NT2/D1 (cell line): ENCODE measurements at regions not wholly inside any gene's neighbourhood (a gene's known extent, or its start where the extent isn't known, plus 50 kb on each side); places are given as distances from the start of the nearest gene placed in this dataset.
"Not testable (repeated sequence)": the region's sequence is repeated elsewhere in the genome, so short reads cannot be mapped to it uniquely, and the experiment has no call there.

Experiments
- DNase-seq: peaks from one replicate; pipeline ENCODE4 v3.0.0-alpha.2; 2011; ENCODE audit warnings: low read depth, low spot score
- H3K27me3 ChIP-seq: 2 replicates; pipeline ENCODE4 v1.6.0; 2011; ENCODE audit warnings: mild to moderate bottlenecking; ENCODE audit not compliant: insufficient read length, insufficient read depth
- H3K36me3 ChIP-seq: 2 replicates; pipeline ENCODE4 v1.6.1; 2011; ENCODE audit warnings: mild to moderate bottlenecking, low read length, mixed read lengths; ENCODE audit not compliant: insufficient read depth, insufficient read length
- H3K4me1 ChIP-seq: 2 replicates; pipeline ENCODE4 v1.5.1; 2011; ENCODE audit not compliant: insufficient read depth, insufficient read length
- H3K4me3 ChIP-seq: 2 replicates; pipeline ENCODE4 v1.5.1; 2011; ENCODE audit warnings: low read depth; ENCODE audit not compliant: insufficient read length
- H3K9ac ChIP-seq: 2 replicates; pipeline ENCODE4 v1.6.0; 2011; ENCODE audit warnings: low read depth; ENCODE audit not compliant: insufficient read length
- H3K9me3 ChIP-seq: 2 replicates; pipeline ENCODE4 v1.5.1; 2011; ENCODE audit warnings: mild to moderate bottlenecking, low read length; ENCODE audit not compliant: insufficient read depth
- SUZ12 ChIP-seq: IDR thresholded peaks from 2 replicates; pipeline ENCODE4 v1.6.1; 2011; ENCODE audit not compliant: insufficient read length, insufficient read depth; ENCODE audit errors: extremely low read depth
- YY1 ChIP-seq: IDR thresholded peaks from 2 replicates; pipeline ENCODE4 v1.6.1; 2011; ENCODE audit not compliant: insufficient read length, insufficient read depth
- ZNF274 ChIP-seq: IDR thresholded peaks from 2 replicates; pipeline ENCODE4 v1.6.1; 2011; ENCODE audit warnings: mild to moderate bottlenecking, low read depth, low read length

DNA sequence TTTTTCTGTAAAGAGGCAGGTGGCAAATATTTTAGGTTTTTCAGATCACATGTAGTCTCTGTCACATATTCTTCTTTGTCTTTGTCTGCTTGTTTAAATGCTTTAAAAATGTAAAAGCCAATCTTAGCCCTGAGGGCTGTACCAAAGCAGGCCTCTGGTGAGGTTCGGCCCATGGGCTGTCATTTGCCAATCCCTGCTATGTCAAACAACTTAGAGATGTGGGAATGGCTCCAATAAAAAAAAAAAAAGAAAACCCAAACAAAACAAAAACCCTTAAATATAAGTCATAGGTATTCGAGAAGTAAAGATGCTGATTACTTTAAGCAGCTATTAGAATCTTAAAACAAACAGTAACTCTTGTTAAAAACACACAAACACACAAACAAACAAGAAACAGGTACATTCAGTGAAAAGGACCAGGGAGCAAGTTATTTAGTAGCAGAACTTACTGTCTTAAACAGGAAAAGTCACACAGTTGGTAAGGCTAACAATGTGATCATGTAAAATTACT is 61.4 kb upstream of the NAMPT start:
- Histone ChIP-seq H3K4me3 (no peak overlapping the region), H3K4me1 (no peaks in the 10 kb centered on the region), H3K9me3 (no peaks in the 10 kb centered on the region; the same call in 1 of the 2 replicates), H3K9ac (no peak overlapping the region), H3K27me3 (no peaks in the 10 kb centered on the region), H3K36me3 (no peaks in the 10 kb centered on the region)
- DNase-seq = no peak
- no peak for TF ChIP-seq YY1
- no peak for TF ChIP-seq ZNF274

GRCh38 chr7:106345421-106346166 is 60.8 kb upstream of the NAMPT start:
- Histone ChIP-seq H3K4me1 (no peaks in the 10 kb centered on the region), H3K27me3 (no peaks in the 10 kb centered on the region), H3K9ac (no peak overlapping the region), H3K4me3 (no peak overlapping the region), H3K36me3 (no peaks in the 10 kb centered on the region), H3K9me3 (no peaks in the 10 kb centered on the region; the same call in 1 of the 2 replicates)
- TF ChIP-seq ZNF274 = no peak
- no peak for TF ChIP-seq YY1
- no peak for TF ChIP-seq SUZ12
- DNase-seq = no peak

- H3K36me3 ChIP-seq = no peaks in the 10 kb centered on the region
- no peak overlapping the region for H3K4me3 ChIP-seq
- H3K9me3 ChIP-seq = no peaks in the 10 kb centered on the region; the same call in 1 of the 2 replicates
- no peaks in the 10 kb centered on the region for H3K4me1 ChIP-seq
- no peak for DNase-seq
- TF ChIP-seq YY1 = no peak
- no peak for TF ChIP-seq SUZ12
- no peak for TF ChIP-seq ZNF274
- no peaks in the 10 kb centered on the region for H3K27me3 ChIP-seq
- H3K9ac ChIP-seq = no peak overlapping the region
These were observed 60.1 kb upstream of the NAMPT start for GRCh38 chr7:106344861-106345260.

DNA sequence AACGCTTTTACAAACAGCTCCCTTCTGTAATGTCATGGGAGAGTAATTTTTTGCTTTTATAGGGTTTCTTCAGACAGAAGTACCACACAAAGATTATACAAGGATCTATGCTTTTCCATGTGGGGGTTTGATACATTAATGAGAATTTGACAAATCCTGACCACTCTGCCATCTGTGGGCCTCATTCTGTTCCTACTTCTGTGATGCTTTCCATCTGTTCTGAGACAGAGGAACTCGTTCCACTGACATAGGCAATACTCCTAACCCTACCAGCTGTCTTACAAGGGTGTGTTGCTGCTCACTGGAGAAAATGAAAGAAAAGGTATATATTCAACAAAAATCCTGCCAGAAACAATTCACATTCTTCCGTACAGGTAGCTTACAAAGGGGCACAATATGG is 59.4 kb upstream of the NAMPT start:
- TF ChIP-seq ZNF274 (no peak), YY1 (no peak), SUZ12 (no peak)
- no peaks in the 10 kb centered on the region; the same call in none of the 2 replicates for H3K9me3 ChIP-seq
- H3K4me1 ChIP-seq = no peaks in the 10 kb centered on the region
- no peak overlapping the region for H3K9ac ChIP-seq
- DNase-seq = no peak
- no peak overlapping the region for H3K4me3 ChIP-seq
- no peaks in the 10 kb centered on the region for H3K27me3 ChIP-seq
- no peaks in the 10 kb centered on the region for H3K36me3 ChIP-seq

- peaks cover 16% of the 10 kb centered on the region for H3K9me3 ChIP-seq
- not testable (repeated sequence) for H3K9ac ChIP-seq, DNase-seq, H3K27me3 ChIP-seq, H3K36me3 ChIP-seq, H3K4me3 ChIP-seq, H3K4me1 ChIP-seq
These were observed 57.3 kb upstream of the NAMPT start for GRCh38 chr7:106342049-106342448.

- not testable (repeated sequence) for H3K27me3 ChIP-seq
These were observed 55.4 kb upstream of the NAMPT start for GRCh38 chr7:106340247-106340596.

GRCh38 chr7:106339513-106340246 is 54.9 kb upstream of the NAMPT start:
- Histone ChIP-seq H3K9ac (no peak overlapping the region), H3K9me3 (peaks cover 21% of the 10 kb centered on the region), H3K4me3 (no peak overlapping the region), H3K4me1 (no peaks in the 10 kb centered on the region), H3K27me3 (no peaks in the 10 kb centered on the region), H3K36me3 (no peaks in the 10 kb centered on the region)
- no peak for TF ChIP-seq YY1
- no peak for TF ChIP-seq SUZ12
- no peak for TF ChIP-seq ZNF274
- DNase-seq = no peak

More at GRCh38 chr7:106340247-106340596, 55.4 kb upstream of the NAMPT start:
- not testable (repeated sequence) for H3K36me3 ChIP-seq, H3K4me1 ChIP-seq, H3K9ac ChIP-seq, H3K4me3 ChIP-seq, DNase-seq
- peaks cover 21% of the 10 kb centered on the region for H3K9me3 ChIP-seq
